Heart right ventricle (tissue), 16 donors: ENCODE measurements at regions not wholly inside any gene's neighbourhood (a gene's known extent, or its start where the extent isn't known, plus 50 kb on each side); places are given as distances from the start of the nearest gene placed in this dataset.

Experiments used
- ATAC-seq, 8 donors: fragments of 200-7000 bp; cut with Tn5 transposase; one replicate each; pipeline ENCODE4 v1.9.1; 2020; ENCODE audit warnings: mild to moderate bottlenecking in 8 of 8, moderate library complexity in 8 of 8, moderate number of reproducible peaks in 1 of 8
- DNase-seq, 2 donors: peaks; one replicate each; pipeline ENCODE4 v3.0.0-alpha.2; 2020
- H3K27ac ChIP-seq, 10 donors: fragments of 200-600 bp; sonication (generic) in 2 of 10; one replicate each; pipeline versions ENCODE4 v1.5.0 to v1.8.0; 2020 to 2022; ENCODE audit warnings: mild to moderate bottlenecking in 3 of 10
- H3K27me3 ChIP-seq, 7 donors: fragments of 200-600 bp; one replicate each; pipeline ENCODE4 v1.8.0; 2021 to 2022; ENCODE audit warnings: mild to moderate bottlenecking in 2 of 7
- H3K36me3 ChIP-seq, 9 donors: fragments of 200-600 bp; sonication (generic) in 1 of 9; one replicate each; pipeline versions ENCODE4 v1.5.0 to v1.8.0; 2020 to 2022; ENCODE audit warnings: mild to moderate bottlenecking in 2 of 9
- H3K4me1 ChIP-seq, 9 donors: fragments of 200-600 bp; sonication (generic) in 1 of 9; one replicate each; pipeline versions ENCODE4 v1.5.0 to v1.8.0; 2020 to 2022; ENCODE audit warnings: mild to moderate bottlenecking in 4 of 9
- H3K4me3 ChIP-seq, 10 donors: fragments of 200-600 bp; sonication (generic) in 2 of 10; one replicate each; pipeline versions ENCODE4 v1.5.0 to v1.8.0; 2020 to 2022; ENCODE audit warnings: mild to moderate bottlenecking in 7 of 10, moderate library complexity in 2 of 10
- H3K9me3 ChIP-seq, 11 donors: fragments of 200-600 bp in 10 of 11; sonication (generic) in 2 of 11; one replicate each; pipeline versions ENCODE4 v1.5.0 to v1.8.0; 2013 to 2022; ENCODE audit warnings: mild to moderate bottlenecking in 2 of 11, control low read depth in 1 of 11, moderate library complexity in 1 of 11
- CTCF ChIP-seq, 9 donors: fragments of 200-600 bp; sonication (generic) in 2 of 9; IDR thresholded peaks; one replicate each; pipeline versions ENCODE4 v1.5.0 to v1.8.0; 2021 to 2022; ENCODE audit warnings: antibody characterized with exemption in 9 of 9, mild to moderate bottlenecking in 5 of 9, moderate library complexity in 1 of 9
- WGBS, 2 donors: extraction: QIAGEN DNeasy Blood & Tissue Kit; methylation state at CpG; one replicate each; pipeline ENCODE4 v1.1.7; 2013; ENCODE audit warnings: inconsistent platforms in 1 of 2; 5-methylcytosine and 5-hydroxymethylcytosine counted together
- intact Hi-C, 10 donors: fragments of 100-400 bp; cut with DNase I; formaldehyde crosslinking; loops; one replicate each; pipeline versions ENCODE4 v1.11.1 to v1.14.2; 2022
- donor health status: Arrhythmogenic right ventricular cardiomyopathy.
- donor health status: ischemic (EF 13 %, LVEDD 7.1; RV severe dilation, severe dysfunction).
- donor health status: healthy with polysubstance abuse.
- donor health status: DM: no; HTN: yes; CAD: no.
- donor health status: DM: no; HTN: no; CAD: no.
- donor health status: ischemic (EF 25% LVEDD 6.9; RV normal size, moderate dysfunction).
- donor health status: ischemic (EF 25% LVEDD 5.7; RV mildly dilated, moderate dysfunction).
- donor health status: healthy.
- donor health status: DM: yes; HTN: yes; CAD: no.
- donor health status: Ischemic cardiomyopathy.
- donor health status: ischemic (EF 35%, LVEDD 5.7; RV mildly dilated, moderate dysfunction).
- donor health status: nonischemic (EF 11% LVEDD 7.7; RV severe dilation, severe dysfunction).
- donor health status: DM: yes; HTN: yes; CAD: no.
- donor health status: PGD.
- donor health status: ischemic (EF 29% LVEDD 5.4; RV normal size, mild dysfunction).
- donor health status: nonischemic (EF 23%, LVEDD 6.1; RV moderate dilation, normal function).

DNA sequence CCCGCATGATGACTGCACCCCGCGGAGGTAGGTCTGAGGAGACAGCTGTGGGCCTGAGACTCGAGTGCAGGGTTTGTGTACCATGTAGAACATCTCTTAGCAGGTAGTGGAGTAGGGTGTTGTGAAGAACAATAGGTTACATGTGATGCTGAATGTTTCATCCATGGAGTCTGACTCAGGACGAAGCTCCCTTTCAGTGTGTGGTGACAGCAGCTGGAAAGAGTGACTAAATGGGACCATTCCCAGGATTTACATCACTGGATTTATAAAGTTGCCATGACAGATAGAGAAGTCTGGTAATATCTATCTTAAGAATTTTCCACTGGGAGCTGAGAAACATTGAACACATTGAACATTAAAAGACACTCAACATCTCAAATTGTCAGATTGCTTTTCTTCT, 259.6 kb upstream of the RGS6 start:
- intact Hi-C loops: no loop called here
- no peak for TF ChIP-seq CTCF (IDR thresholded peaks at IDR 0.05)
- no peak for ATAC-seq

GRCh38 chr14:71675126-71675899, 256.9 kb upstream of the RGS6 start:
- ATAC-seq (no peak), DNase-seq (no peak)
- H3K4me1 ChIP-seq: no peaks in the 10 kb centered on the region
- H3K27me3 ChIP-seq: no peaks in the 10 kb centered on the region
- WGBS, 2 donors: 80 to 86% methylated on average over 7 of the region's 7 CpGs
- H3K4me3 ChIP-seq: no peak overlapping the region
- no peak overlapping the region for H3K27ac ChIP-seq
- H3K9me3 ChIP-seq: peaks cover 0 to 14% (median 0%) of the 10 kb centered on the region in 11 donors
- peaks cover 0 to 27% (median 2%) of the 10 kb centered on the region in 9 donors for H3K36me3 ChIP-seq
- intact Hi-C loops: loop anchor here in 1 of 10 donors (1.0 kb wide), 1 partner anchor 47 kb away; no protein-coding TSS in a partner anchor
- TF ChIP-seq CTCF (IDR thresholded peaks at IDR 0.05): no peak

More for the DNA sequence above, 259.6 kb upstream of the RGS6 start:
- no peaks in the 10 kb centered on the region for H3K27me3 ChIP-seq
- no peak overlapping the region for H3K27ac ChIP-seq
- no peak overlapping the region for H3K4me3 ChIP-seq
- peaks cover 0 to 11% (median 0%) of the 10 kb centered on the region in 11 donors for H3K9me3 ChIP-seq
- no peaks in the 10 kb centered on the region for H3K4me1 ChIP-seq
- DNase-seq: no peak
- WGBS, 2 donors: 92 to 95% methylated on average over 5 of the region's 5 CpGs
- H3K36me3 ChIP-seq: peaks cover 0 to 27% (median 2%) of the 10 kb centered on the region in 9 donors

DNA sequence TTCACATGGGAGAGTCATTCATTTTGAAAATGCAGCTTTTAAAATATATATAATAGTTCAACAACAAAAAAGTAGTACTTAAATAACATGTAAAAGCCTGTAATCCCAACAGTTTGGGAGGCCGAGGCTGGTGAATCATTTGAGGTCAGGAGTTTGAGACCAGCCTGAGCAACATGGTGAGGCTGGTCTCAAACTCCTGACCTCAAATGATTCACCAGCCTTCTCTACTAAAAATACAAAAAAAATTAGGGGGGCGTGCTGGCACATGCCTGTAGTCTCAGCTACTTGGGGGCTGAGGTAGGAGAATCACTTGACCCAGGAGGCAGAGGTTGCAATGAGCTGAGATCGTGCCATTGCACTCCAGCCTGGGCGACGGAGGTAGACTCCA, 256.3 kb upstream of the RGS6 start:
- Histone ChIP-seq H3K36me3 (peaks cover 0 to 27% (median 2%) of the 10 kb centered on the region in 9 donors), H3K4me3 (no peak overlapping the region), H3K27ac (no peak overlapping the region), H3K9me3 (peaks cover 0 to 14% (median 0%) of the 10 kb centered on the region in 11 donors), H3K4me1 (no peaks in the 10 kb centered on the region), H3K27me3 (no peaks in the 10 kb centered on the region)
- DNase-seq (no peak), ATAC-seq (no peak)
- WGBS, 2 donors: 98 to 99% methylated on average over 5 of the region's 5 CpGs
- intact Hi-C loops: loop anchor here in 1 of 10 donors (1.0 kb wide), 1 partner anchor 46 kb away; no protein-coding TSS in a partner anchor
- TF ChIP-seq CTCF (IDR thresholded peaks at IDR 0.05): no peak

DNA sequence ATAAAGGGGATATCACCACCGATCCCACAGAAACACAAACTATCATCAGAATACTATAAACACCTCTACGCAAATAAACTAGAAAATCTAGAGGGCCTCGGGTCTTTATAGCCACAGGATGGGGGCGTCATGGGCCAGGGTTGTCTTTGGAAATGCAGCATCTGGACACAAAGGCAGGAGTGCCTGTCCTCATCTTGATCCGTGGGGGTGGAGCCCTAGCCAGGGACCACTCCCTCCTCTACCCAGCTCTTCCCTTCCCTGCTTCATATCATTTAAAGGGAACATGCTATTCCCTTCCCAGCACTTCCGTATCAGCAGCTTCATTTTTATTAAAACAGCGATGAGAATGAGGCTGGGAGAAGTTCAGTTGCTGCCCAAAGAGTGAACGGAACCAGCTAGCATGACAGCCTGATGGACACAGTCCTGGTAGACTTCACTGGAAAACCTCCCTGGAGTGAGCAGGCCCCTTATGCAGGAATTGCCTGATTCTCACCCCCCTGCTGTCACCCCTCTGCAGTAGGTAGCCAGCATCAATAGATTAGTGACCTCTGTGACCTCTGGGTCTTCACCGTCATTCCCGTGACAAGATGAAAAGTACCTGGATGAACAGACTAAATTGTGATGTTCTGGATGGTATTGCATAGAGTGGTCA, 251.4 kb upstream of the RGS6 start:
- no peaks in the 10 kb centered on the region for H3K4me1 ChIP-seq
- peaks cover 0 to 14% (median 0%) of the 10 kb centered on the region in 11 donors for H3K9me3 ChIP-seq
- peaks cover 0 to 20% (median 0%) of the 10 kb centered on the region in 9 donors for H3K36me3 ChIP-seq
- no peaks in the 10 kb centered on the region for H3K27me3 ChIP-seq
- intact Hi-C loops: no loop called here
- no peak overlapping the region for H3K27ac ChIP-seq
- H3K4me3 ChIP-seq: no peak overlapping the region
- TF ChIP-seq CTCF (IDR thresholded peaks at IDR 0.05): no peak
- ATAC-seq (no peak), DNase-seq (no peak)
- 87% methylated on average over 10 of the region's 10 CpGs for WGBS, 2 donors
